ENCODE measurements at regions not wholly inside any gene's neighbourhood (a gene's known extent, or its start where the extent isn't known, plus 50 kb on each side); places are given as distances from the start of the nearest gene placed in this dataset.

DNA sequence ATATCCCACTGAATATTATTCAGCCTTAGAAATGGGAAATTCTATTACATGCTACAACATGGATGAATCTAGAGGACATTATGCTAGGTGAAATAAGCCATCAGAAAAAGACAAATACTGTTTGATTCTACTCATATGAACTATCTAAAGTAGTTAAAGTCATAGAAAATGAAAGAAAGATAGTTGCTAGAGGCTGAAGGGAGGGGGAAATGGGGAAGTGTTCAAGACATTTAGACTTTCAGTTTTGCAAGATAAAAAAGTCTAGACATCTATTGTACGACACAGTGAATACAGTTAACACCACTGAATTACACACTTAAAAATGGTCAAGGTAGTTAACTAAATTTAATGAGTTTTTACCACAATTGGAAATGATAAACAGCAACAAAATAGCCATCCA is 835.9 kb upstream of the CHAC2 start (continued):
- TF ChIP-seq, protein P1, sequence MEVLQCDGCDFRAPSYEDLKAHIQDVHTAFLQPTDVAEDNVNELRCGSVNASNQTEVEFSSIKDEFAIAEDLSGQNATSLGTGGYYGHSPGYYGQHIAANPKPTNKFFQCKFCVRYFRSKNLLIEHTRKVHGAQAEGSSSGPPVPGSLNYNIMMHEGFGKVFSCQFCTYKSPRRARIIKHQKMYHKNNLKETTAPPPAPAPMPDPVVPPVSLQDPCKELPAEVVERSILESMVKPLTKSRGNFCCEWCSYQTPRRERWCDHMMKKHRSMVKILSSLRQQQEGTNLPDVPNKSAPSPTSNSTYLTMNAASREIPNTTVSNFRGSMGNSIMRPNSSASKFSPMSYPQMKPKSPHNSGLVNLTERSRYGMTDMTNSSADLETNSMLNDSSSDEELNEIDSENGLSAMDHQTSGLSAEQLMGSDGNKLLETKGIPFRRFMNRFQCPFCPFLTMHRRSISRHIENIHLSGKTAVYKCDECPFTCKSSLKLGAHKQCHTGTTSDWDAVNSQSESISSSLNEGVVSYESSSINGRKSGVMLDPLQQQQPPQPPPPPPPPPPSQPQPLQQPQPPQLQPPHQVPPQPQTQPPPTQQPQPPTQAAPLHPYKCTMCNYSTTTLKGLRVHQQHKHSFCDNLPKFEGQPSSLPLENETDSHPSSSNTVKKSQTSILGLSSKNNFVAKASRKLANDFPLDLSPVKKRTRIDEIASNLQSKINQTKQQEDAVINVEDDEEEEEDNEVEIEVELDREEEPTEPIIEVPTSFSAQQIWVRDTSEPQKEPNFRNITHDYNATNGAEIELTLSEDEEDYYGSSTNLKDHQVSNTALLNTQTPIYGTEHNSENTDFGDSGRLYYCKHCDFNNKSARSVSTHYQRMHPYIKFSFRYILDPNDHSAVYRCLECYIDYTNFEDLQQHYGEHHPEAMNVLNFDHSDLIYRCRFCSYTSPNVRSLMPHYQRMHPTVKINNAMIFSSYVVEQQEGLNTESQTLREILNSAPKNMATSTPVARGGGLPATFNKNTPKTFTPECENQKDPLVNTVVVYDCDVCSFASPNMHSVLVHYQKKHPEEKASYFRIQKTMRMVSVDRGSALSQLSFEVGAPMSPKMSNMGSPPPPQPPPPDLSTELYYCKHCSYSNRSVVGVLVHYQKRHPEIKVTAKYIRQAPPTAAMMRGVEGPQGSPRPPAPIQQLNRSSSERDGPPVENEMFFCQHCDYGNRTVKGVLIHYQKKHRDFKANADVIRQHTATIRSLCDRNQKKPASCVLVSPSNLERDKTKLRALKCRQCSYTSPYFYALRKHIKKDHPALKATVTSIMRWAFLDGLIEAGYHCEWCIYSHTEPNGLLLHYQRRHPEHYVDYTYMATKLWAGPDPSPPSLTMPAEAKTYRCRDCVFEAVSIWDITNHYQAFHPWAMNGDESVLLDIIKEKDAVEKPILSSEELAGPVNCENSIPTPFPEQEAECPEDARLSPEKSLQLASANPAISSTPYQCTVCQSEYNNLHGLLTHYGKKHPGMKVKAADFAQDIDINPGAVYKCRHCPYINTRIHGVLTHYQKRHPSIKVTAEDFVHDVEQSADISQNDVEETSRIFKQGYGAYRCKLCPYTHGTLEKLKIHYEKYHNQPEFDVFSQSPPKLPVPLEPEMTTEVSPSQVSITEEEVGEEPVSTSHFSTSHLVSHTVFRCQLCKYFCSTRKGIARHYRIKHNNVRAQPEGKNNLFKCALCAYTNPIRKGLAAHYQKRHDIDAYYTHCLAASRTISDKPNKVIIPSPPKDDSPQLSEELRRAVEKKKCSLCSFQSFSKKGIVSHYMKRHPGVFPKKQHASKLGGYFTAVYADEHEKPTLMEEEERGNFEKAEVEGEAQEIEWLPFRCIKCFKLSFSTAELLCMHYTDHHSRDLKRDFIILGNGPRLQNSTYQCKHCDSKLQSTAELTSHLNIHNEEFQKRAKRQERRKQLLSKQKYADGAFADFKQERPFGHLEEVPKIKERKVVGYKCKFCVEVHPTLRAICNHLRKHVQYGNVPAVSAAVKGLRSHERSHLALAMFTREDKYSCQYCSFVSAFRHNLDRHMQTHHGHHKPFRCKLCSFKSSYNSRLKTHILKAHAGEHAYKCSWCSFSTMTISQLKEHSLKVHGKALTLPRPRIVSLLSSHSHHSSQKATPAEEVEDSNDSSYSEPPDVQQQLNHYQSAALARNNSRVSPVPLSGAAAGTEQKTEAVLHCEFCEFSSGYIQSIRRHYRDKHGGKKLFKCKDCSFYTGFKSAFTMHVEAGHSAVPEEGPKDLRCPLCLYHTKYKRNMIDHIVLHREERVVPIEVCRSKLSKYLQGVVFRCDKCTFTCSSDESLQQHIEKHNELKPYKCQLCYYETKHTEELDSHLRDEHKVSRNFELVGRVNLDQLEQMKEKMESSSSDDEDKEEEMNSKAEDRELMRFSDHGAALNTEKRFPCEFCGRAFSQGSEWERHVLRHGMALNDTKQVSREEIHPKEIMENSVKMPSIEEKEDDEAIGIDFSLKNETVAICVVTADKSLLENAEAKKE (CRISPR knock-in tag; IDR thresholded peaks at IDR 0.05): no peak
- no peak for TF ChIP-seq CREB1 (CRISPR knock-in tag; IDR thresholded peaks at IDR 0.05; ENCODE audit: low read depth)
- no peak for TF ChIP-seq POLR2AphosphoS5 (IDR thresholded peaks at IDR 0.05; ENCODE audit: low read depth)
- TF ChIP-seq, protein P2, sequence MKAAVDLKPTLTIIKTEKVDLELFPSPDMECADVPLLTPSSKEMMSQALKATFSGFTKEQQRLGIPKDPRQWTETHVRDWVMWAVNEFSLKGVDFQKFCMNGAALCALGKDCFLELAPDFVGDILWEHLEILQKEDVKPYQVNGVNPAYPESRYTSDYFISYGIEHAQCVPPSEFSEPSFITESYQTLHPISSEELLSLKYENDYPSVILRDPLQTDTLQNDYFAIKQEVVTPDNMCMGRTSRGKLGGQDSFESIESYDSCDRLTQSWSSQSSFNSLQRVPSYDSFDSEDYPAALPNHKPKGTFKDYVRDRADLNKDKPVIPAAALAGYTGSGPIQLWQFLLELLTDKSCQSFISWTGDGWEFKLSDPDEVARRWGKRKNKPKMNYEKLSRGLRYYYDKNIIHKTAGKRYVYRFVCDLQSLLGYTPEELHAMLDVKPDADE (IDR thresholded peaks at IDR 0.05): no peak
- TF ChIP-seq, protein P3, sequence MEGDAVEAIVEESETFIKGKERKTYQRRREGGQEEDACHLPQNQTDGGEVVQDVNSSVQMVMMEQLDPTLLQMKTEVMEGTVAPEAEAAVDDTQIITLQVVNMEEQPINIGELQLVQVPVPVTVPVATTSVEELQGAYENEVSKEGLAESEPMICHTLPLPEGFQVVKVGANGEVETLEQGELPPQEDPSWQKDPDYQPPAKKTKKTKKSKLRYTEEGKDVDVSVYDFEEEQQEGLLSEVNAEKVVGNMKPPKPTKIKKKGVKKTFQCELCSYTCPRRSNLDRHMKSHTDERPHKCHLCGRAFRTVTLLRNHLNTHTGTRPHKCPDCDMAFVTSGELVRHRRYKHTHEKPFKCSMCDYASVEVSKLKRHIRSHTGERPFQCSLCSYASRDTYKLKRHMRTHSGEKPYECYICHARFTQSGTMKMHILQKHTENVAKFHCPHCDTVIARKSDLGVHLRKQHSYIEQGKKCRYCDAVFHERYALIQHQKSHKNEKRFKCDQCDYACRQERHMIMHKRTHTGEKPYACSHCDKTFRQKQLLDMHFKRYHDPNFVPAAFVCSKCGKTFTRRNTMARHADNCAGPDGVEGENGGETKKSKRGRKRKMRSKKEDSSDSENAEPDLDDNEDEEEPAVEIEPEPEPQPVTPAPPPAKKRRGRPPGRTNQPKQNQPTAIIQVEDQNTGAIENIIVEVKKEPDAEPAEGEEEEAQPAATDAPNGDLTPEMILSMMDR (conservative IDR thresholded peaks at IDR 0.05; ENCODE audit: low read depth in 2 of 2): no peak

DNA sequence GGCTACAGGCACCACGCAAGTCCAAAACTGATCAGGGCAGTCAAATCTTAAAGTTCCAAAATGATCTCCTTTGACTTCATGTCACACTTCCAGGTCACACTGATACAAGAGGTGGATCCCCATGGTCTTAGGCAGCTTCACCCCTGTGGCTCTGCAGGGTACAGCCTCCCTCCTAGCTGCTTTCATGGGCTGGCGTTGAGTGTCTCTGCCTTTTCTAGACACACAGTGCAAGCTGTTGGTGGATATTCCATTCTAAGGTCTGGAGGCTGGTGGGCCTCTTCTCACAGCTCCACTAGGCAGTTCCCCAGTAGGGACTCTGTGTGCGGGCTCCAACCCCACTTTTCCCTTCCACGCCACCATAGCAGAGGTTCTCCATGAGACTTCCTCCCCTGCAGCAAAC is 838.2 kb upstream of the CHAC2 start:
- no peak overlapping the region for H3K27ac Mint-ChIP-seq
- no peaks in the 10 kb centered on the region for H3K79me2 ChIP-seq (replicated peaks; ENCODE audit: insufficient read depth)
- H3K27me3 ChIP-seq (ENCODE audit: insufficient read depth): no peaks in the 10 kb centered on the region
- no peak overlapping the region for H3K4me3 Mint-ChIP-seq
- H3K4me1 Mint-ChIP-seq: no peaks in the 10 kb centered on the region
- H3K4me2 ChIP-seq: no peak overlapping the region
- no peak for ATAC-seq
- 0 out of 2 replicates have a peak, but pooled peaks cover 5% of the 10 kb centered on the region for H3K4me1 ChIP-seq (ENCODE audit: insufficient read depth)
- H3F3A ChIP-seq (replicated peaks; ENCODE audit: low read depth): no peaks in the 10 kb centered on the region
- no peak overlapping the region for H3K4me3 ChIP-seq
- no peaks in the 10 kb centered on the region for H3K27me3 Mint-ChIP-seq (ENCODE audit: insufficient read depth, low read depth, poor library complexity)
- H3K9me2 ChIP-seq (ENCODE audit: insufficient read depth): 0 out of 2 replicates have a peak, but pooled peaks cover 3% of the 10 kb centered on the region
- H3K9me3 Mint-ChIP-seq: peaks cover 27% of the 10 kb centered on the region
- H4K20me1 ChIP-seq (replicated peaks; ENCODE audit: insufficient read depth): no peaks in the 10 kb centered on the region; the same call in 1 of the 2 replicates
- H3K36me3 Mint-ChIP-seq (ENCODE audit: low read depth): peaks cover 24% of the 10 kb centered on the region
- no peak for DNase-seq (ENCODE audit: low spot score)
- H3K27ac ChIP-seq (ENCODE audit: low read depth): no peak overlapping the region
- no peak overlapping the region for H2AFZ ChIP-seq
- H3K36me3 ChIP-seq (ENCODE audit: insufficient read depth): no peaks in the 10 kb centered on the region
- no peak for TF ChIP-seq NANOG (IDR thresholded peaks at IDR 0.05; ENCODE audit: borderline replicate concordance)
- TF ChIP-seq, protein P3 (conservative IDR thresholded peaks at IDR 0.05; ENCODE audit: low read depth in 2 of 2): no peak
- no peak for TF ChIP-seq ZNF114 (CRISPR knock-in tag; IDR thresholded peaks at IDR 0.05)
- TF ChIP-seq CREB1 (CRISPR knock-in tag; IDR thresholded peaks at IDR 0.05; ENCODE audit: low read depth): no peak

All from GM23338 (cell line).